CD4-positive, alpha-beta memory T cell (primary cell): ENCODE measurements at regions not wholly inside any gene's neighbourhood (a gene's known extent, or its start where the extent isn't known, plus 50 kb on each side); places are given as distances from the start of the nearest gene placed in this dataset.
"Not testable (repeated sequence)": the region's sequence is repeated elsewhere in the genome, so short reads cannot be mapped to it uniquely, and the experiment has no call there.

Experiments
- CTCF ChIA-PET: fragments of 350-600 bp; sonication (Branson Sonifier 250); formaldehyde crosslinking; loops from one replicate; lab custom pipeline; 2021; ENCODE audit warnings: inconsistent platforms; ENCODE audit not compliant: partially characterized antibody; lab: Charles Lee
- POLR2A ChIA-PET: fragments of 350-600 bp; sonication (Branson Sonifier 250); formaldehyde crosslinking; loops from one replicate; lab custom pipeline; 2021; ENCODE audit not compliant: partially characterized antibody; lab: Charles Lee
- DNase-seq, 5 donors: peaks; one replicate each; pipeline versions ENCODE4 v3.0.0 to v3.0.0-alpha.2; 2020 to 2022; ENCODE audit warnings: mixed read lengths in 1 of 5
- H3K27ac ChIP-seq: one replicate; pipeline ENCODE4 v1.7.0; 2013; ENCODE audit warnings: low read depth, low read length
- H3K27me3 ChIP-seq: 2 replicates; pipeline ENCODE4 v1.7.0; 2013; ENCODE audit warnings: mild to moderate bottlenecking, low read length, moderate library complexity; ENCODE audit not compliant: insufficient read depth
- H3K36me3 ChIP-seq: 2 replicates; pipeline ENCODE4 v1.7.0; 2013; ENCODE audit warnings: mild to moderate bottlenecking, low read length, moderate library complexity; ENCODE audit not compliant: insufficient read depth
- H3K4me1 ChIP-seq: 2 replicates; pipeline ENCODE4 v1.7.0; 2013; ENCODE audit warnings: mild to moderate bottlenecking, low read length, moderate library complexity; ENCODE audit not compliant: insufficient read depth
- H3K4me3 ChIP-seq, 2 donors: one replicate each; pipeline ENCODE4 v1.7.0; 2013; ENCODE audit warnings: low read length in 2 of 2, mild to moderate bottlenecking in 1 of 2
- H3K9me3 ChIP-seq, 2 donors: one replicate each; pipeline ENCODE4 v1.7.0; 2013; ENCODE audit warnings: low read length in 2 of 2, control low read depth in 1 of 2; ENCODE audit not compliant: control insufficient read depth in 1 of 2
- H3K27ac Mint-ChIP-seq, 7 donors: one replicate each; pipeline ENCODE4 v1.8.0; 2020 to 2021; ENCODE audit warnings: mixed read lengths in 7 of 7, mild to moderate bottlenecking in 6 of 7, inconsistent platforms in 3 of 7, moderate library complexity in 3 of 7
- H3K27me3 Mint-ChIP-seq, 2 donors: one replicate each; pipeline ENCODE4 v1.8.0; 2020 to 2021; ENCODE audit warnings: mixed read lengths in 2 of 2
- H3K36me3 Mint-ChIP-seq, 2 donors: one replicate each; pipeline ENCODE4 v1.8.0; 2020 to 2021; ENCODE audit warnings: mixed read lengths in 2 of 2, inconsistent platforms in 1 of 2, mild to moderate bottlenecking in 1 of 2
- H3K4me1 Mint-ChIP-seq, 4 donors: one replicate each; pipeline ENCODE4 v1.8.0; 2020 to 2021; ENCODE audit warnings: mixed read lengths in 4 of 4, mild to moderate bottlenecking in 1 of 4
- H3K4me3 Mint-ChIP-seq, 8 donors: one replicate each; pipeline ENCODE4 v1.8.0; 2020 to 2021; ENCODE audit warnings: mixed read lengths in 8 of 8, mild to moderate bottlenecking in 7 of 8, moderate library complexity in 6 of 8, inconsistent platforms in 3 of 8
- H3K9me3 Mint-ChIP-seq, 8 donors: one replicate each; pipeline ENCODE4 v1.8.0; 2020 to 2021; ENCODE audit warnings: mixed read lengths in 8 of 8, mild to moderate bottlenecking in 5 of 8, inconsistent platforms in 3 of 8, moderate library complexity in 1 of 8
- intact Hi-C: fragments of 100-400 bp; cut with micrococcal nuclease; formaldehyde crosslinking; loops from one replicate; pipeline ENCODE4 v1.15.1; 2023

DNA sequence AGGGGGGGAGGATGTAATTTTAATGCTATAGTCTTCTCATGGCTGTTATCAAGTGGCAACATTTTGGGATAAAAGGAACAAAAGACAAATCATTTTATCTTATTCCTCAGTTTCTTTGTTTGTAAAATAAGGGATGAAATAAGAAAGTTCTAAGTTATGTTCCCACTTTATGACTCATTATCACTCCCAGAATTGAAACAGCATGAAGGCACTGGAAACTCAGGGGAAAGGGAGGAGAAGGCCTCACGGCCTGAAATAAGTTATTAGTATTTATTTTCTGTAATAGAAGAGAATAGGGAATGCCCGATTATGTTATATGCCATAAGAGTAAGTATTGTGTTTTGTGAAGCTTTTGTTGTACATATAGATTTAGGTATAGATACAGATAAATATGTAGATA, 85.0 kb upstream of the NAMPT start:
- H3K27me3 Mint-ChIP-seq, result no peaks in the 10 kb centered on the region
- H3K36me3 ChIP-seq, result no peaks in the 10 kb centered on the region
- intact Hi-C loops, result no loop called here
- no peaks in the 10 kb centered on the region for H3K4me1 Mint-ChIP-seq
- no peaks in the 10 kb centered on the region for H3K9me3 Mint-ChIP-seq
- no peak overlapping the region for H3K4me3 Mint-ChIP-seq
- no peaks in the 10 kb centered on the region for H3K4me1 ChIP-seq
- no peak overlapping the region for H3K27ac ChIP-seq
- no peaks in the 10 kb centered on the region for H3K27me3 ChIP-seq
- no peaks in the 10 kb centered on the region for H3K9me3 ChIP-seq
- no peak for DNase-seq
- no peak overlapping the region for H3K27ac Mint-ChIP-seq
- POLR2A ChIA-PET, result no interaction called here
- CTCF ChIA-PET, result interaction anchor here (1.3 kb wide), 1 partner anchor 193 kb away, joined by 4 read pairs; no protein-coding TSS in a partner anchor
- no peaks in the 10 kb centered on the region for H3K36me3 Mint-ChIP-seq
- H3K4me3 ChIP-seq, result no peak overlapping the region

GRCh38 chr7:106369352-106369751, 84.6 kb upstream of the NAMPT start:
- no peak overlapping the region for H3K27ac ChIP-seq
- DNase-seq, result no peak
- no peaks in the 10 kb centered on the region for H3K4me1 ChIP-seq
- H3K4me3 Mint-ChIP-seq, result no peak overlapping the region
- no peaks in the 10 kb centered on the region for H3K36me3 Mint-ChIP-seq
- no peaks in the 10 kb centered on the region for H3K27me3 Mint-ChIP-seq
- no peaks in the 10 kb centered on the region for H3K9me3 Mint-ChIP-seq
- H3K36me3 ChIP-seq, result no peaks in the 10 kb centered on the region
- H3K4me3 ChIP-seq, result no peak overlapping the region
- no peaks in the 10 kb centered on the region for H3K27me3 ChIP-seq
- no peaks in the 10 kb centered on the region for H3K9me3 ChIP-seq
- H3K27ac Mint-ChIP-seq, result no peak overlapping the region
- ChIA-PET POLR2A (no interaction called here), CTCF (interaction anchor here (0.6 to 1.3 kb wide), 2 partner anchors 192 to 671 kb away, joined by 3 to 4 read pairs; no protein-coding TSS in a partner anchor)
- intact Hi-C loops, result no loop called here
- H3K4me1 Mint-ChIP-seq, result no peaks in the 10 kb centered on the region

GRCh38 chr7:106367664-106368063, 82.9 kb upstream of the NAMPT start:
- no peaks in the 10 kb centered on the region for H3K9me3 Mint-ChIP-seq
- no peak overlapping the region for H3K4me3 ChIP-seq
- POLR2A ChIA-PET, result no interaction called here
- H3K4me1 Mint-ChIP-seq, result no peaks in the 10 kb centered on the region
- H3K27me3 ChIP-seq, result no peaks in the 10 kb centered on the region
- no peaks in the 10 kb centered on the region for H3K36me3 ChIP-seq
- H3K36me3 Mint-ChIP-seq, result no peaks in the 10 kb centered on the region
- H3K27ac Mint-ChIP-seq, result no peak overlapping the region
- H3K9me3 ChIP-seq, result no peaks in the 10 kb centered on the region
- peaks cover 0 to 3% of the 10 kb centered on the region in 2 donors for H3K27me3 Mint-ChIP-seq
- CTCF ChIA-PET, result no interaction called here
- intact Hi-C loops, result loop anchor here (1.0 kb wide), 1 partner anchor 191 kb away; no protein-coding TSS in a partner anchor
- H3K4me1 ChIP-seq, result no peaks in the 10 kb centered on the region
- H3K4me3 Mint-ChIP-seq, result no peak overlapping the region
- no peak overlapping the region for H3K27ac ChIP-seq
- DNase-seq, result no peak

- no peaks in the 10 kb centered on the region for H3K9me3 ChIP-seq
- no peak overlapping the region for H3K4me3 ChIP-seq
- Mint-ChIP-seq H3K9me3 (no peaks in the 10 kb centered on the region), H3K4me3 (no peak overlapping the region), H3K27me3 (peaks cover 3 to 4% of the 10 kb centered on the region in 2 donors), H3K36me3 (no peaks in the 10 kb centered on the region), H3K27ac (peak overlapping the region in 1 of 7 donors; percentile 49), H3K4me1 (no peaks in the 10 kb centered on the region)
- H3K4me1 ChIP-seq, result no peaks in the 10 kb centered on the region
- no peak overlapping the region for H3K27ac ChIP-seq
- no peaks in the 10 kb centered on the region for H3K27me3 ChIP-seq
- intact Hi-C loops, result loop anchor here (1.0 kb wide), 1 partner anchor 191 kb away; no protein-coding TSS in a partner anchor
- ChIA-PET CTCF (no interaction called here), POLR2A (no interaction called here)
- H3K36me3 ChIP-seq, result no peaks in the 10 kb centered on the region
- DNase-seq, result no peak
These were observed 82.2 kb upstream of the NAMPT start for GRCh38 chr7:106367018-106367420.

GRCh38 chr7:106365252-106366005, 80.6 kb upstream of the NAMPT start:
- Histone ChIP-seq H3K4me3 (no peak overlapping the region), H3K27me3 (no peaks in the 10 kb centered on the region), H3K4me1 (no peaks in the 10 kb centered on the region), H3K9me3 (no peaks in the 10 kb centered on the region), H3K36me3 (no peaks in the 10 kb centered on the region), H3K27ac (no peak overlapping the region)
- H3K27me3 Mint-ChIP-seq, result peaks cover 6 to 9% of the 10 kb centered on the region in 2 donors
- no peak for DNase-seq
- POLR2A ChIA-PET, result no interaction called here
- intact Hi-C loops, result no loop called here
- no peaks in the 10 kb centered on the region for H3K4me1 Mint-ChIP-seq
- no peak overlapping the region for H3K4me3 Mint-ChIP-seq
- H3K36me3 Mint-ChIP-seq, result no peaks in the 10 kb centered on the region
- H3K9me3 Mint-ChIP-seq, result peaks cover 0 to 8% (median 0%) of the 10 kb centered on the region in 8 donors
- CTCF ChIA-PET, result interaction anchor here (1.0 kb wide), 1 partner anchor 189 kb away, joined by 3 read pairs; no protein-coding TSS in a partner anchor
- no peak overlapping the region for H3K27ac Mint-ChIP-seq

DNA sequence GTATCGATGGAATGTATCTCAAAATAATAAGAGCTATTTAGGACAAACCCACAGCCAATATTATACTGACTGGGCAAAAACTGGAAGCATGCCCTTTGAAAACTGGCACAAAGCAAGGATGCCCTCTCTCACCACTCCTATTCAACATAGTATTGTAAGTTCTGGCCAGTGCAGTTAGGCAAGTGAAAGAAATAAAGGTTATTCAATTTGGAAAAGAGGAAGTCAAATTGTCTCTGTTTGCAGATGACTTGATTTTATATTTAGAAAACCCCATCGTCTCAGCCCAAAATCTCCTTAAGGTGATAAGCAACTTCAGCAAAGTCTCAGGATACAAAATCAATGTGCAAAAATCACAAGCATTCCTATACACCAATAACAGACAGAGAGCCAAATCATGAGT, 77.7 kb upstream of the NAMPT start:
- intact Hi-C loops, CTCF ChIA-PET: not testable (repeated sequence)

DNA sequence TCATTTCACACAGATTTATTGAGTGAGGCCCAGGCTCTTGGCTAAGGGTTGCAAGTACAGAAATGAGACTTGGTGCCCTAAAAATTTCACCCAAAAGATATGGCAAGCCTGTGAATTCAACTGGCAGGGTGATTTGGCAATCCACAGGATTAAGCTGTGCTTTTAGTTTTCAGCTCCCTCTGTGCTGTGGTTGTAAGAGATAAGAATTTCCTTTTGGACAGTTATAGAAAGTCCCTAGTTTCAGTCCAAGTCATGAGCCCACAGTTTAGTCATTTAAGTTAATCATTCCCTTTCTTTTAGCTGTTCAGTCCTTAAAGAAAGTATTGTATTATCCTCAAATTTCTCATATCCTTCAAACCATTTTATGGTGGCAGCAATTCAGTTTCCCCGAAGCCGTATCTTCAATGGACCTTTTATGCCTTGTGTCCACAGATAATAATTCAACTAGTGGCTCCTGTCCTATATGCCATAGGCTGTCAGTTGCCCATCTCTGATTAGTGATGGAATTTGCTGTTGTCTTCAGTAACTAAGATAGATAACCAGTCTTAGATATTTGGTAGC, 73.4 kb upstream of the NAMPT start:
- H3K27ac ChIP-seq, result no peak overlapping the region
- intact Hi-C loops, result no loop called here
- POLR2A ChIA-PET, result no interaction called here
- H3K36me3 ChIP-seq, result no peaks in the 10 kb centered on the region
- Mint-ChIP-seq H3K36me3 (no peaks in the 10 kb centered on the region), H3K4me3 (no peak overlapping the region), H3K9me3 (peaks cover 0 to 9% (median 0%) of the 10 kb centered on the region in 8 donors), H3K27me3 (peaks cover 9 to 19% of the 10 kb centered on the region in 2 donors), H3K27ac (no peak overlapping the region), H3K4me1 (no peaks in the 10 kb centered on the region)
- H3K27me3 ChIP-seq, result no peaks in the 10 kb centered on the region
- CTCF ChIA-PET, result no interaction called here
- DNase-seq, result no peak
- H3K4me3 ChIP-seq, result no peak overlapping the region
- no peaks in the 10 kb centered on the region for H3K4me1 ChIP-seq
- no peaks in the 10 kb centered on the region for H3K9me3 ChIP-seq

More for the DNA sequence above, 77.7 kb upstream of the NAMPT start:
- H3K27ac Mint-ChIP-seq, H3K27me3 ChIP-seq, H3K36me3 ChIP-seq, H3K4me1 Mint-ChIP-seq, H3K4me3 ChIP-seq, DNase-seq, H3K9me3 Mint-ChIP-seq, H3K36me3 Mint-ChIP-seq, H3K4me3 Mint-ChIP-seq, H3K27me3 Mint-ChIP-seq, POLR2A ChIA-PET, H3K4me1 ChIP-seq, H3K9me3 ChIP-seq, H3K27ac ChIP-seq: not testable (repeated sequence)
